Osteoblast (primary cell): ENCODE measurements at regions not wholly inside any gene's neighbourhood (a gene's known extent, or its start where the extent isn't known, plus 50 kb on each side); places are given as distances from the start of the nearest gene placed in this dataset.

Experiments used
- DNase-seq: peaks from one replicate; pipeline ENCODE4 v3.0.0; 2011; ENCODE audit warnings: low spot score, mixed read lengths; ENCODE audit not compliant: insufficient read length; ENCODE audit errors: missing footprints
- H2AFZ ChIP-seq: 2 replicates; pipeline ENCODE4 v1.6.0; 2011; ENCODE audit warnings: mild to moderate bottlenecking, low read length
- H3K27ac ChIP-seq: 2 replicates; pipeline ENCODE4 v1.5.1; 2011; ENCODE audit warnings: mild to moderate bottlenecking, low read depth, low read length, moderate library complexity
- H3K27me3 ChIP-seq: 2 replicates; pipeline ENCODE4 v1.6.0; 2012; ENCODE audit warnings: mild to moderate bottlenecking, control low read depth, inconsistent platforms, low read length, moderate library complexity; ENCODE audit not compliant: insufficient read depth
- H3K36me3 ChIP-seq: 2 replicates; pipeline ENCODE4 v1.5.1; 2011; ENCODE audit warnings: mild to moderate bottlenecking, low read length, control low read depth, moderate library complexity; ENCODE audit not compliant: insufficient read depth
- H3K4me1 ChIP-seq: 2 replicates; pipeline ENCODE4 v1.5.1; 2011; ENCODE audit warnings: mild to moderate bottlenecking, low read length, control low read depth, moderate library complexity; ENCODE audit not compliant: insufficient read depth
- H3K4me2 ChIP-seq: 2 replicates; pipeline ENCODE4 v1.6.0; 2011; ENCODE audit warnings: mild to moderate bottlenecking, low read length; ENCODE audit not compliant: insufficient read depth
- H3K4me3 ChIP-seq: fragments of 200-600 bp; sonication (generic); 3 replicates; pipeline ENCODE4 v1.5.1; 2012; ENCODE audit warnings: mild to moderate bottlenecking, low read length, inconsistent platforms; ENCODE audit not compliant: insufficient read depth
- H3K79me2 ChIP-seq: 2 replicates; pipeline ENCODE4 v1.6.0; 2012; ENCODE audit warnings: mild to moderate bottlenecking, low read length, control low read depth, inconsistent platforms; ENCODE audit not compliant: insufficient read depth
- H3K9me3 ChIP-seq: 2 replicates; pipeline ENCODE4 v1.5.1; 2011; ENCODE audit warnings: low read depth, low read length, control low read depth
- H4K20me1 ChIP-seq: 2 replicates; pipeline ENCODE4 v1.6.0; 2012; ENCODE audit warnings: mild to moderate bottlenecking, low read length, control low read depth; ENCODE audit not compliant: insufficient read depth
- CTCF ChIP-seq: IDR thresholded peaks from 2 replicates; pipeline ENCODE4 v1.5.1; 2011; ENCODE audit warnings: mild to moderate bottlenecking, low read depth, low read length, moderate library complexity; ENCODE audit errors: extremely low read depth

GRCh38 chr3:194003114-194004057, 132.6 kb upstream of the HES1 start:
- Histone ChIP-seq H3K36me3 (no peaks in the 10 kb centered on the region), H3K4me2 (peak overlapping the region; percentile 95), H3K9me3 (no peaks in the 10 kb centered on the region), H3K27me3 (peaks cover 12% of the 10 kb centered on the region), H3K4me1 (peaks cover 27% of the 10 kb centered on the region), H2AFZ (peak overlapping the region; percentile 78), H3K79me2 (no peaks in the 10 kb centered on the region), H3K4me3 (peak overlapping the region; percentile 68), H4K20me1 (no peaks in the 10 kb centered on the region), H3K27ac (peak overlapping the region; percentile 97)
- no peak for TF ChIP-seq CTCF
- DNase-seq = peak; percentile 96

GRCh38 chr3:194005930-194006501, 129.9 kb upstream of the HES1 start:
- Histone ChIP-seq H4K20me1 (no peaks in the 10 kb centered on the region), H3K9me3 (no peaks in the 10 kb centered on the region), H3K4me3 (no peak overlapping the region), H3K79me2 (no peaks in the 10 kb centered on the region), H3K36me3 (no peaks in the 10 kb centered on the region), H3K4me1 (peaks cover 27% of the 10 kb centered on the region), H3K27ac (no peak overlapping the region), H3K4me2 (no peak overlapping the region), H3K27me3 (peaks cover 33% of the 10 kb centered on the region), H2AFZ (no peak overlapping the region)
- DNase-seq = no peak
- no peak for TF ChIP-seq CTCF

- H3K36me3 ChIP-seq = no peaks in the 10 kb centered on the region
- no peaks in the 10 kb centered on the region for H3K79me2 ChIP-seq
- no peak overlapping the region for H3K4me3 ChIP-seq
- H3K27me3 ChIP-seq = peaks cover 38% of the 10 kb centered on the region
- H4K20me1 ChIP-seq = no peaks in the 10 kb centered on the region
- no peak overlapping the region for H3K4me2 ChIP-seq
- peaks cover 21% of the 10 kb centered on the region for H3K4me1 ChIP-seq
- DNase-seq = no peak
- no peak overlapping the region for H2AFZ ChIP-seq
- TF ChIP-seq CTCF = no peak
- H3K9me3 ChIP-seq = no peaks in the 10 kb centered on the region
- H3K27ac ChIP-seq = no peak overlapping the region
These were observed 128.2 kb upstream of the HES1 start for GRCh38 chr3:194007592-194008337.
